DMS 273 (cell line): ENCODE measurements at regions not wholly inside any gene's neighbourhood (a gene's known extent, or its start where the extent isn't known, plus 50 kb on each side); places are given as distances from the start of the nearest gene placed in this dataset.
"Not testable (repeated sequence)": the region's sequence is repeated elsewhere in the genome, so short reads cannot be mapped to it uniquely, and the experiment has no call there.

Experiments
- DNase-seq: peaks from one replicate; lab custom pipeline; 2025; ENCODE audit not compliant: unreplicated experiment; lab: John Stamatoyannopoulos, UW

DNA sequence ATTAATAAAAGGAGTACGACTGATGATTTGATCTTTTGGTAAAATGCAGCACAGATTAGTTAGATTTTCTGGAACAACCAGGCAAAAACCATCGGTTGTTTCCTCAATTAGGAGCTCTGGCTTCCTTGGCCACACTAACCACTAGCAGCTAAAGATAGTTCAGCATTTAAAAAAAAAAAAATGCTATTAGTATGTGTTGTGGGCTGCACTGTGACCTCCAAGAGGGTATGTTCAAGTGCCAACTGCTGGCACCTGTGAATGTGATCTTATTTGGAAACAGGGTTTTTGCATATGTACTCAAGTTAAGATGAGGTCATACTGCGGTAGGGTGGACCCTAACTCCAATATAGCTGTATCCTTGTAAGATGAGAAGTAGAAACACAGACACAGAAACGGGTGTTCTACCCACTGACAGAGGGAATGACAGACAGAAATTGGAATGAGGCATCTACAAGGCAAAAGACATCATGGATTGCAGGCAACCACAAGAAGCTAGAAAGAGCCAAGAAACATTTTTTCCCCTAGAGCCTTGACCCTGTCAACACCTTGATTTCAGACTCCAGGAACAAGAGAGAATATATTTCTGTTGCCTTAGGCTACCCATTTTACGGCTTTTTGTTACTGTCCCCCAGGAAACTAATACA, 534.6 kb upstream of the ROBO2 start:
- DNase-seq, result no peak

DNA sequence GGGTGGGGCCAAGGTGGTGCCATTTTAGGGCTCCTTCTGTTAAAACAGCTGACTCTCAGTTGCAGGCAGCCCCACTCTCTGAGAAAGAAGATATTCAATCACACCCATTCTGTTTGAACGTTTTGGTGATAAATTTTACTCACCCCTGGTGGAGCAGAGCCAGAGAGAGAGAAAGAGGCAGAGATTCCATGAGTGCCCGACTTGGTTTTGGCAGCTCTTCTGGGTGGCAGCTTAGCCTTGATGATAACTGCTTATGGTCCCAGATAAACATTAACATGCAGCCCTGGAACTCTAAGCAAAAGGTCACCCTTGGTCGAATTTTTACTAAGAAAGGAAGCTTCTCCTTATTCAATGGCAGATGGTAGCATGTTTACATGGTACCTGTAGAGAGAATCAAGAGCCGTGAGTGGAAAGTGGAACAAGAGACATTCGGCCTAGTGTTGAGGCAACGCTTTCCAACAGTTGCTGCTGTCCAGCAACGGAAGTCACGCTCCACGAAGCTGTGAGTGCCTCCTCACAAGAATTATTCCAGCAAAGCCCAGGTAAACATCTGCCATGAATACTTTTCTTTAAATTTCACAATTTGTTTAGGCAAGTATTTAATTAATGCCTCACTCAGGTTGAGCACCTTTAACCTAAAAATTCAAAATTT, 530.6 kb upstream of the ROBO2 start:
- no peak for DNase-seq

DNA sequence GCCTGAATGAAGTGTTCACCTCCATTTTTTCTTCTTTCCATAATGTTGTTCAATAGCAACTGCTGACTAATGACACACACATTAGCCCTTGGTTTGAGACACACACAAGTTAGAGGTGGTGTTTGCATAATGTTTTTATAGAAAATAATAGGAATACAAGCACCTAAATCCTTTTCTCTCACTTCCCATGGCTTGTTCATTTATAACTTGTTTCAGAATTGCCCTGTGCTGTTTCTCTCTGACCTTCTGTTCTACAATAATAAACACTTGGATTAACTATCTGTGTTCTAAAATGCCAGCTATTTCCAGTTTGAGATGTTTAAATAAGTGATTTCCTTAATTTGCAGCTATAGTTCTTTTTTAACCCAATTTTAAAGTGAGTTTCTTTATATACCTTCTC, 525.1 kb upstream of the ROBO2 start:
- no peak for DNase-seq

DNA sequence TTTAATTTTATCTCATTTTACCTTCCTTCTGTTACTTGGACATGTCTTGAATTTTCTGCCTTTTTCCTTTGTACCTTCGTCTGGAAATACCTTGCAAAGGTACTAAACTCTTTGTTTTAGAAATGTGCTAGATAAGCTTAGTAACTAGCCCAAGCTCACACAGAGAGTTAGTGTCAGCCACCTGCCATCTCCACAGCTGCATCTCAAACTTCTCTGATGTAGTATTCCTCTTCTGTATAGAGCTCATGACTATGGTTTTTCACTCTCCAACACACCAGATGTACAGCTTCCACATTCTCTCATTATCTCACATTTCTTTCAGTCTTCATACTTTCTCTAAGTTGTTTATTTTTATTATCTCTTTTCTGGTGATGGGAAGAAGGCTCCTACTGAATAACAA, 516.6 kb upstream of the ROBO2 start:
- no peak for DNase-seq

DNA sequence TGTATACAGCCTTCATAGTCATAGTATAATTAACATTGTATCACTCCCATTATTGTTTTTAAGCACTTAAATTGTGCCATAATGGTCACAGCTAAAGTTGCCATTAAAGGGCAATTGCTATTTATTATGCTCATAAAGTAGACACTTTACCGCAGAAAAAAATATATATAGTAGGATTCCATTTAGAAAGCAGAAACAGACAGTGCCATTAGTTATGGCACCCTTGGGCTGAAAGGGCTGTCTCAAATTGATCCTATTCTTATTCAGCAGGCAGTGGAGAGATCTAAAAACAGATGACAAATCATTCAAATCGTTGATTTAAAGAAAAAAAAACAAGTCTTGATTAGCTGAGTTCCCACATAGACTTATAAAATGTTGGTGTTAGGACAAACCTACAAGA, 514.2 kb upstream of the ROBO2 start:
- no peak for DNase-seq

DNA sequence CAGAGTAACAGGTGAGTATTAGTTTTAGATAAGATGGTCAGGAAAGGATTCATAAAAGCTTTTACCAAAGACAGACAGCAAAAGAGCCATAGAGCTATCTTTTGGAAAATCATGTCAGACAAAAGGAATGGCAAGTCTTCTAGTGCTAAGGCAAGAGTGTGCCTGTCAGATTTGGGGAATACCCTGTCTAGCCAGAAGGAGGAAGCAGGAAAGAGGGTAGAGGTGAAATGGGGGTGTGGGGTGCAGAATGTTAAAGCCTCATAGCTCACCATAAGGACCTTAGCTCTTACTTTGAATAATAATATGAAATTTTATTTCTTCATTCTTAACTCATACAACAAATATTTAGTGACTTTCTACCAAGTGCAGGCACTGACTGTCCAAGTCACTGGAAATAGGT, 512.1 kb upstream of the ROBO2 start:
- no peak for DNase-seq

DNA sequence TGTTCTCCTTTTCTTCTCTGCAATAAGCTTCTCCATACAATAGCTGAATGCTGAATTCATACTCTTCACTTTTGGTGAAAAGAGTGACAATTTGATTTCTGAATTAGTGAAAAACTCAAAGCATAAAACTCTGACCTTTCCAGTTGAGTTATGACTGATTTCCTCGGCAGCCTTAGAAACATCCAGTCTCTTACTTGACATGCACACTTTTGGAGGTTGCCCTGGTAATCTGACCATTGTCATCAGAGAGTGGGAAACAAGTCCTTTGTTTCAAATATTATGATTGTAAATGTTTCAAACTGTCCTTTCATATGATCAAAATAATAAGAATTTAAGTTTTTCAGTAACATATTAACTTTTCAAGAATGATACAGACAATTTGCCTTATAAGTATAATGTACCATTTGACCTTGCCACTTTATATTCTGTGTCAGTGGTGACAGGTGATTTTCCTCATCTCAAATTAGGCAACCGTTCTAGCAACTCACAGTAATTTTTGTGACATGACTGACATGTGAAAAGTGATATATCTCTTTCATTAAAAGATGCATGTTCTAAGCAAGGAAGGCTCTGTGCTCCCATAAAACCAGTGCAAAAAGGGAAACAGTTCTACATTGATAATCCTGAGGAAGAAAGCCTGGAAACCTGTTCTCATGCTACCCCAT, 507.6 kb upstream of the ROBO2 start:
- no peak for DNase-seq

DNA sequence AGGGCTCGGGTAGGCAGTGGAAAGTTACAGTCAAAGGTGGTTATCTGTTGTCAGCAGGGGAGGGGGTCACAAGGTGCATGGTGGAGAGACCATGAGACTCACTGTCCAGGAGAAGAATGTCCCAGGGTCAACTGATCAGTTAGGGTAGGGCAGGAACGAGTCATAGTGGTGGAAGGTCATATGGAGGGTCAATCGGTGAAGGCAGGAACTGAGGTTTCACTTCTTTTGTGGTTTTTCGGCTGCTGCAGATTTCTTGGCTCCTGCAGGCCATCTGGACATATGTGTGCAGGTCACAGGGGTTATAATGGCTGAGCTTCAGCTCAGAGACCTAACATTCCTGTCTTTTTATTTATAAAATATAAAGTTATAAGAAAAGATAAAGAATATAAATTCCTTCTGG, 506.2 kb upstream of the ROBO2 start:
- DNase-seq, result not testable (repeated sequence)

DNA sequence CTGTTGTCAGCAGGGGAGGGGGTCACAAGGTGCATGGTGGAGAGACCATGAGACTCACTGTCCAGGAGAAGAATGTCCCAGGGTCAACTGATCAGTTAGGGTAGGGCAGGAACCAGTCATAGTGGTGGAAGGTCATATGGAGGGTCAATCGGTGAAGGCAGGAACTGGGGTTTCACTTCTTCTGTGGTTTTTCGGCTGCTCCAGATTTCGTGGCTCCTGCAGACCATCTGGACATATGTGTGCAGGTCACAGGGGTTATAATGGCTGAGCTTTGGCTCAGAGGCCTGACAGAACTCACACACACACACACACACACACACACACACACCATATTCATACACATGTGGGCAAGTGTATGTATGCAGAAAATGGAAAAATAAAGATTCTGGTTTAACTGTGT, 502.0 kb upstream of the ROBO2 start:
- DNase-seq, result not testable (repeated sequence)

DNA sequence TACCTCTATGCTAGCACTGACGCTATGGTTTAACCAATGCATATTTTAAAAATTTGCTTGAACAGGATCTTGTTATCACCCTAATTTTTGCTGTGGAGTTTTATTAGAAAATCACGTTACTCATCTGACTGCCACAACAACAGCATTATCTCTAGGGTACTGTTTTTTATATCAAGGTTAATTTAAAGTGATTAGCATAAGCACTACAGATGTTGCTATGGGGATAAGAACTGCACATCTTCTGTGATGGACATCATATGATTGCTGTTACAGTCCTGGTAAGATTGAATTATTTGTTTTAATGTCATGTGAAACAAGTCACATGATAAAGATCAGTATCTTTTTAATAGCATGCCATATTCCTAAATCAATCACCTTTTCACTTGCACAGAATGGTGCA, 492.2 kb upstream of the ROBO2 start:
- DNase-seq, result no peak

DNA sequence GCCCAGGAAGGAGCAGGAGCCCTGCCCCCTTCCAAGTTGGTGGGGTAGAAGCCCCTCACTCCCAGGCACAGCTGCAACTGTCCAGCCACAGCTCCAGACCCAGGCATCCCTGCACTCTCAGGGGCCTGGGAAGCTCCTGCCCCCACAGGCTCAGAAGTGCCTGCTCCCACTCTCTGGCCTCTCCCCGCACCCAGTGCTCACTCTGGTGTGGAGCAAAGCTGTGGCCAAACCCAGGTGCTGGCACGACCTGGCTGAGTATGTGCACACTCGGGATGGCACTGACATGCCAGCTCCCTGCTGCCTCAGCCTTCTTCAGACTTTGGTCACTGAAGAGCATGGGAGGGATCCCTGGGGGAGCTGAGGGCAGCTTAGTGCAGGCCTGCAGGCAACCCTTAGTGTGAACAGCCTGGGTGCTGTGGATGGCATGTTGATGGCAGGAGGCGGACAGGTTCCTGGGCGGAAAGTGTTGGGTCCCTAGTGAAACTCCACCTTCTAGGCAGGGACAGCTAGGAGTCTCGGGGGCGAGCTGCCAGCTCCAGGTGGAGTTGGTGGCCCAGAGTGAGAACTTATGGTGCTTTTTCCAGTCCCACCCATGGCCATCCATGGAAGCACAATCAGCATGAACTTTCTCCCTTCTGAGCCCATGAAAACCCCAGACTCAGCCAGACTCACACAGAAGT, 489.2 kb upstream of the ROBO2 start:
- no peak for DNase-seq

DNA sequence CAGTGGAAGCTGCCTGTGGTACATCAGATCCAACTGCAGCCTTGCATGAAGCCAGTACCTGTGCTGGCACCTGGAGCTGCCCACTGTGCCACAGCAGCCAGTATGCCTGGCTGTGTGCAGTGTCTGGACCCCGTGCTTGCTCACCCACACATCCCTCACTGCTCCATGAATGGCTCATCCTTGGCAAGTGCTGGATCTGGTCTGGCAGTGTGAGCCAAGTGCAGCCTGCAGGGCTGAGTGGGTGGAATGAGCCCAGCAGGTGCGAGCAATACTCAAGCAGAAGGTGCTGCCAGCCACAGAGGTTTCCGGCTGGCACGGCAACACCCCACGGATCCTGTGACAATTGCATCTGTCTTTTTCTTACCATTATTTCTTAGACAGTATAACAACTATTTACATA, 488.2 kb upstream of the ROBO2 start:
- peak; percentile 14 for DNase-seq

DNA sequence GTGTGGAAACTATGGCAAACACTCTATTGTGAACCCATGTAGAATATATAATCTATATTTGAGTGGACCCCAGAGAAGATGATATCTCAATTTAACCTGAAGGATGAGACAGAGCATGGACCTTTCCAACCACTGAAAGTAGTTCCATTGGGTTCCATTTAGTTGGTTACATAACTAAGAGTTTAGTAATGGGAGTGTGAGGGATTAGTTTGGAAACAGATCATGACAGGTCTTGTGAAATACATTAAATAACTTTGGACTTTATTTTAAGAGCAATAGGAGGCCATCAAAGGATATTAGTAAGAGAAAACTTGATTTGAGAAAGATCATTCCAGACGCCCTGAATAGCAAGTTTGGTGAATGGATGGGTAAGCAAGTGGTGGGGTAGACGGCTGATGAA, 487.2 kb upstream of the ROBO2 start:
- no peak for DNase-seq

DNA sequence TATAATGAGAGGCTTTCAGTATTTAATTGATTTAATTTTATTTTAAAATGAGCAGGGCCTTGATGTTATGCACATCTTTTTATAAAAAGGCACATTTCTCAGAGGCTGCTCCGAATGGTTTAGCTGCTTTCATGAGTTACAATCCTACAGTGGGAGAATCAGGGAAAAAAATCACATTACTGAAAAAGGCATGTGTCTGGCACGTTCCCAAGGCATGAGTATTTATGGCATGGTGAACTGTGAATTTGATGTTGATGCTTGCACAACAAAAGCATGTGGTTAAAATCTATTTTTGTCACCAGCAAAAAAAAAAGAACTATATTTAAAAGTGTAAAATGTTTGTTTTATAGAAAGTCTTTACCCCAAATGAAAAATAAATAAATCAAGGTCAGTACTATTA, 485.2 kb upstream of the ROBO2 start:
- DNase-seq, result no peak

DNA sequence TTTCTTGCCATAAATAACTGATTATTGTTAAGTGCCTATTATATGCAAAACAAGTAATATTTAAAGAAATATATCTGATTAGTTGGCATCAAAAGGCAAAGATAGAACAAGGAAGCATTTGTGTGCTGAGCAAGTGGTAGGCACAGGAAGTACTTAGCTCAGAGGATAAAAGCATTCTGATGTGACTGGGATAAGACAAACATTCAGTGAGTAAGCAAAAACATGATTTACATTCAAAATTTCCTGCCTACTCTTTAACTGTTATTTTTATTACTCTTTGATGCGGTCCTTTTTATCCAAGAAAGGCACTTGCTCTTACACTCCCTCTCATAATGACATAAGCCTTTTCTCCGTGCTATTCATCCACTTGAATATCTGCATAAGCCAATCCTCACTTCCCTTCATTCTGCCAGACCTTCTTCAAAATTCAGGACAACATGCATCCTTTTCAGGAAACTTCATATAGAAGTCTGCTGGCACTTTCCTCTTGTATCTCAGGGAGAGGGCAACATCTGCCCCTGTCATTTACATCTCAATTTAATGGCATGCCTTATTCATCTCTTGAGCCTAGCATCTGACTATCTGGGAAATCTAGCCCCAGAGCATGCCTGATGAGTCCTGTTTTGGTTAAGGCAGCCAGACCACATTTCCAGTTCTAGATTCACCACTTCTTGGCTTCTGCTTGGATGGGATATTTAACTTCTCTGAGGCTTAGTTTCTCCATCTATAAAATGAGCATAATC, 478.2 kb upstream of the ROBO2 start:
- peak; percentile 52 for DNase-seq

DNA sequence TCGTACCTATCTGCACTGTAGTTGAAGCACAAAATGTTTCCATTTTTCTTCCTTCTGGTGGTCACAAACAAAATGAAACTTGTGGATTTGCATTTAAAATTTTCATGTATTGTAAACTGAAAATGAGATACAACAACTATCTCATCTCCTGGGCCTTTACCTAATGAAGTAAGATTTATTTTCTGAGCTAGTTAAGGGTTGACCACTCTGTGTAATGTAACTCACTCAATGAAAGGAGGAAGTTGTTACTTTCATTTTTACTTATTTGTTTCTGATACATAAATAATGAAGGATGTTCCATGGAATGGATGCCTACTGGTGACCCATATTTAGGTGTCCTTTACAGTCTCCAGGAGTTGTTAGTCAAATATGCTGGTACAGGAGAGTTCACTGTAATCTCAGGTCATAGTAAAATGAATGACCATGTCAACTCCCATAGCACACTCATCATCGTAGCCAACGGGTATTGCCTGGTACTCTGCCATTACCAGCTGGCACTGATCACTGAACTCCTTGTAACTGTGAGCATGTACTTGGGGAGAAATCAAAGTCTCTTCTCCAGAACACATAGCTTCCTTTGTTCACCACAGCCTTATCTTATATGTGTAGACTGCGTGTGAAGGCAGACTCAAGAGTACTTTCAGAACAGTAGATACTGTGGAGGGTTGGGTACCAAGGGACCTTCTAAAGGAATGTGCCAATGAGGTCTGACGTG, 474.2 kb upstream of the ROBO2 start:
- DNase-seq, result no peak

DNA sequence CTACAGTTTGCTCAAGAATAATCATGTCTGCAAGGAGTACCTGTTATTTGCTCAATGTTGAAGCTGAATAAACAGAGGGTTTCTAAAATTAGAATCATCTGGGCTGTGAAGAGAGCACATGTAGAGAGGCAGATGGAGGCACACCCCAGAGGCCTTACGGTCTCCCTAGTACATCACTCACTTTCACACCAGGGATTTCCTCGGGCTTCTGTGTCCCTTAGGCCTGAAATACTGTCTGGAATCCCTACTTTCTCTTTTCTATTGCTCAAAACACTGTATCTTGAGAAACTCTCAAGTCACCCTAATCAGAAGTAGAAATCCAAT, 473.7 kb upstream of the ROBO2 start:
- peak; percentile 6 for DNase-seq

DNA sequence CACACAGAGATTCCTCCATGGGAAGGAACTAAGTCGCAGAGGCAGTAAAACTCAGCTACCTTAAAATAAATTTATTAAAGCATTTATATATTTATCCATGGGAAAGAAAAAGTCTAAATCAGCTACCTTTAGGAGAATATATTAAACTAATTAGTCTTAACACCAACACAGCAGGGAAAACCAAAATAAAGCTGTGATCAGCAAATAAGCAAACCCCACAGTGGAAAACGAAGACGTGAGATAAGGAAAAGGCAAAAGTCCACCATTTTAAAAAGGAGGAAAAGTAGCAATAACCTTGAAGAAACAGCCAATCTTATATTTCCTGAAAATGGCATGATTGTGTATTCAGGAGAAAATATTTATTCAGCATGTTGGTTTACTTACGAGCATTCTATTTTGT, 473.0 kb upstream of the ROBO2 start:
- DNase-seq, result no peak

DNA sequence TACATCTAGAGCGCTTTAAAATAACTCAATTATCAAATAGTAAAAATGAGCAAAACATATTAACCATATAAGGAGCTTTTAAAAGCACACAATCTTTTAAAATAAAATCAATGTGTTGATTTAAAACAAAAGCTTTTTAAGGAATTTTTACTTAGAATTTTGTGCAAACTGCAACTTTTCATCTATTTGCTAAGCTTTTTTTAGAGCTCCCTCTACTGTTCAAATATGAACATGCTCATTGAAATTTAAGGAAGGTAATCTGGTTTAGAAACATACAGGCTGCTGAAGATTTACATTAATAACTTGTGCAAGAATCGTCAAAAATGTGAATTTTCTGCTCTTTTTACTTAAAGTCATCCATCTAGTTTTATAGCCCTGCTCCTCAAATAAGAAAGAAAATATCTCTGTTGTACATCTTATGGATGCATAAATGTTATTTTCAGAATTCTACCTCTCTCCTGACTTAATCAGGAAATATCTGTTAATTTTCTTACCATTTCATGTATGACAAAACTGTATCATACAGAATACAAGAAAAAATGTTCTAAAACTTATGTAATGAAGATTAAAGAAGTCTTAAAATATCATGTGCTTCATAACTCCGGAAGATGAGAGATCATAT, 469.4 kb upstream of the ROBO2 start:
- DNase-seq, result peak; percentile 31

DNA sequence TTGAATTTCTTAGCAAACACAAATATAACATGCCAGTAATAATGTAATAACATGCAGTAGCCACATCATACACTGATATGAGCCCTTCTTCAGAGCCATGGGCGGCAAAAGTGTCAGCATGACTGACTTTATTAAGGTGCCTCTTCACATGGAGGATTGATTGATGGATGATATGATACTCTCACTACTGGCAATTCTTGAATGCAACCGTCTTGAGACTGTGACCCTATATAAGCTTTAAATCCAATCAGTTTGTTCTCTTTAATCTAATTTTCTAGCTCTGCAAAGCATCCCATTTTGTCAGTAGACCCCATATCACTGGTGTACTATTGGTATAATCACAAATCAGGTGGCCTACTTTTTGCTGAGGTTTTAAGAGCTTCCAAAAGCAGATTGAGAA, 463.7 kb upstream of the ROBO2 start:
- DNase-seq, result no peak
